CD4-positive, CD25-positive, alpha-beta regulatory T cell (primary cell): ENCODE measurements at regions not wholly inside any gene's neighbourhood (a gene's known extent, or its start where the extent isn't known, plus 50 kb on each side); places are given as distances from the start of the nearest gene placed in this dataset.
"Not testable (repeated sequence)": the region's sequence is repeated elsewhere in the genome, so short reads cannot be mapped to it uniquely, and the experiment has no call there.

Experiments
- ATAC-seq, 2 donors: fragments of 150-1000 bp; cut with Tn5 transposase; one replicate each; pipeline ENCODE4 v1.10.0; 2021; ENCODE audit warnings: low read depth in 2 of 2, moderate number of reproducible peaks in 2 of 2, moderate library complexity in 1 of 2
- DNase-seq, 3 donors: peaks; one replicate each; pipeline versions ENCODE4 v3.0.0 to v3.0.0-alpha.2; 2012 to 2022; ENCODE audit warnings: mixed read lengths in 1 of 3
- H3K27ac ChIP-seq: one replicate; pipeline ENCODE4 v1.7.0; 2013; ENCODE audit warnings: mild to moderate bottlenecking, low read length; ENCODE audit not compliant: insufficient read depth, poor library complexity, severe bottlenecking
- H3K27me3 ChIP-seq: one replicate; pipeline ENCODE4 v1.7.0; 2013; ENCODE audit warnings: low read length; ENCODE audit not compliant: control insufficient read depth, insufficient read depth
- H3K36me3 ChIP-seq: one replicate; pipeline ENCODE4 v1.7.0; 2013; ENCODE audit warnings: mild to moderate bottlenecking, low read length, moderate library complexity; ENCODE audit not compliant: control insufficient read depth, insufficient read depth
- H3K4me1 ChIP-seq: 2 replicates; pipeline ENCODE4 v1.7.0; 2013; ENCODE audit warnings: mild to moderate bottlenecking, low read length; ENCODE audit not compliant: insufficient read depth, control insufficient read depth, poor library complexity, severe bottlenecking
- H3K4me3 ChIP-seq: one replicate; pipeline ENCODE4 v1.7.0; 2013; ENCODE audit warnings: low read depth, mild to moderate bottlenecking, low read length, moderate library complexity
- H3K9me3 ChIP-seq, 2 experiments: 1 replicate in 1 of 2; 2 replicates in 1 of 2; pipeline ENCODE4 v1.7.0; 2013; ENCODE audit warnings: low read length in 2 of 2, mild to moderate bottlenecking in 1 of 2, moderate library complexity in 1 of 2; ENCODE audit not compliant: control insufficient read depth in 2 of 2
- H3K27ac Mint-ChIP-seq, 3 donors: one replicate each; pipeline ENCODE4 v1.8.0; 2020 to 2022; ENCODE audit warnings: mild to moderate bottlenecking in 3 of 3, mixed read lengths in 3 of 3, moderate library complexity in 2 of 3
- H3K27me3 Mint-ChIP-seq: one replicate; pipeline ENCODE4 v1.8.0; 2022; ENCODE audit warnings: mild to moderate bottlenecking, mixed read lengths
- H3K36me3 Mint-ChIP-seq: one replicate; pipeline ENCODE4 v1.8.0; 2020; ENCODE audit warnings: mixed read lengths
- H3K4me1 Mint-ChIP-seq, 4 donors: one replicate each; pipeline ENCODE4 v1.8.0; 2020 to 2022; ENCODE audit warnings: mixed read lengths in 4 of 4, mild to moderate bottlenecking in 1 of 4
- H3K4me3 Mint-ChIP-seq, 4 donors: one replicate each; pipeline ENCODE4 v1.8.0; 2020 to 2022; ENCODE audit warnings: mild to moderate bottlenecking in 4 of 4, mixed read lengths in 4 of 4, moderate library complexity in 3 of 4
- H3K9me3 Mint-ChIP-seq, 7 donors: one replicate each; pipeline ENCODE4 v1.8.0; 2020 to 2022; ENCODE audit warnings: mixed read lengths in 7 of 7, mild to moderate bottlenecking in 3 of 7, moderate library complexity in 2 of 7

DNA sequence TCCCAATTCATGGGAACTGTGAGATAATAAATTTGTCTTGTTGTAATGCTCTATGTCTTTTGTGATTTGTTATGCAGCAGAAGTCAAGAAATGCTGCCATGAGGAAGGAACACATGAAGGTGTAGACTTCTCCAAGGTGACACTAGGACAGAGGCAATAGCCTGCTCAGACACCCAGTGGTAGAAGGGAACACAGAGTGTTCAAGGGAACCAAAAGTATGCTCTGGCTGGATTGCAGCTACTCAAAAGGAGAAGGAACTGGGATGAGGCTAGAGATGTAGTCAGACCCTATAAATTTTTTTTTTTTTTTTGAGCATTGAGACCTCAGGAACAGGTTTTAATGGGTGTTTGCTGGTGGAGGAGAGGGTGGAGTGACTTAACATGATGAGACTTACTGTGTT is 232.5 kb downstream of the PARP8 start:
- H3K36me3 ChIP-seq, result no peaks in the 10 kb centered on the region
- no peak overlapping the region for H3K27ac ChIP-seq
- H3K27me3 ChIP-seq, result peaks cover 2% of the 10 kb centered on the region
- H3K4me3 ChIP-seq, result no peak overlapping the region
- H3K4me1 ChIP-seq, result no peaks in the 10 kb centered on the region
- ATAC-seq (no peak), DNase-seq (no peak)
- no peak overlapping the region for H3K27ac Mint-ChIP-seq
- H3K9me3 ChIP-seq, result no peaks in the 10 kb centered on the region
- no peak overlapping the region for H3K4me3 Mint-ChIP-seq
- H3K36me3 Mint-ChIP-seq, result no peaks in the 10 kb centered on the region
- H3K9me3 Mint-ChIP-seq, result peaks cover 0 to 5% (median 0%) of the 10 kb centered on the region in 7 donors
- no peaks in the 10 kb centered on the region for H3K4me1 Mint-ChIP-seq
- H3K27me3 Mint-ChIP-seq, result peaks cover 21% of the 10 kb centered on the region

DNA sequence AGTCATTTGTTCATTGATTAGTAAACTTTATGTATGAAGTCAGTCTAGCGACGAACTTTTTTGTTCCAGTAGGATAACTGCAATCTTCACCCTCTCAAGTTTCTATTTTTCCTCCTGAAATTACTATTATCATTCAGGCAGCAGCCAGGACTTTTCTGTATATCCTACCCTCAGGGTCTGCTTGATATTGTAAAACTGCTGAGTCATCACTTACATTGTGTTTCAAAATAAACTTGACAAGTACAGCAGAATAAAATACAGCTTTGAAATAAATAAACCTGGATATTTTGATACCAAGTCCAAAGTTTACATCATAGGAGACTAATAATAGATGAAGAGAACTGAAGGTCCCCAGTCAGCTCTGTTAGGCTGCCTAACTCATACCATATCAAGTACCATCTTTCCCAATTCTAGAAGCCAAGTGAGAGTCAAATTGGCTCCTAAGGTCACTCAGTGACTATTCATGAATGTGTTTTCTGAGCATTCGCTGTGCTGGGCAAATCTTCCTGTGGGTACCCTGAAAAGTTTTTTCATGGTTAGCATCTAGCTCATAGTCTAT is 234.6 kb downstream of the PARP8 start:
- H3K27me3 Mint-ChIP-seq, result peaks cover 14% of the 10 kb centered on the region
- H3K36me3 Mint-ChIP-seq, result no peaks in the 10 kb centered on the region
- Histone ChIP-seq H3K4me1 (no peaks in the 10 kb centered on the region), H3K27ac (no peak overlapping the region), H3K9me3 (no peaks in the 10 kb centered on the region), H3K4me3 (no peak overlapping the region), H3K27me3 (peaks cover 2% of the 10 kb centered on the region), H3K36me3 (no peaks in the 10 kb centered on the region)
- DNase-seq, result no peak
- H3K27ac Mint-ChIP-seq, result no peak overlapping the region
- H3K9me3 Mint-ChIP-seq, result peaks cover 0 to 5% (median 0%) of the 10 kb centered on the region in 7 donors
- H3K4me3 Mint-ChIP-seq, result no peak overlapping the region
- H3K4me1 Mint-ChIP-seq, result no peaks in the 10 kb centered on the region
- ATAC-seq, result no peak

DNA sequence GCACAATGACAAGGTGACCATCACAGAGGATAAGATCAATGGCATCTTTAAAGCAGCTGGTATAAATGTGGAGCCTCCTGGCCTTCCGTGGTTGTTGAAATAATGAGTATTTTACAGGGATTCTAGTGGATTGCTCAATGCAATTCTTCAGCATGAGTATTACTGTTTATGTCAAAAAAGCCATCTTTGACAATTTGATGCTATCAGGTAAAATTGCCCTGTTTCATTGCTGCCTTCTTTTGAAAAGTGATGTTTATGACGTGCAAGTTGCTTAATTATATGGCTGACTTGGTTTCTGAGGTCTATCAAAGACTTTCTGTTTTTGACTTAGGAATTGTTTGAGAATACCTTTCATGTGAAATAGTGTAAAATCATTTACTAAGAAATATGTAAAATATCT is 237.2 kb downstream of the PARP8 start:
- H3K27ac Mint-ChIP-seq, result no peak overlapping the region
- no peaks in the 10 kb centered on the region for H3K4me1 Mint-ChIP-seq
- no peak overlapping the region for H3K27ac ChIP-seq
- no peak for DNase-seq
- H3K4me3 ChIP-seq, result no peak overlapping the region
- peaks cover 0 to 2% of the 10 kb centered on the region in 2 experiments for H3K9me3 ChIP-seq
- H3K4me1 ChIP-seq, result no peaks in the 10 kb centered on the region
- H3K36me3 Mint-ChIP-seq, result no peaks in the 10 kb centered on the region
- peaks cover 11% of the 10 kb centered on the region for H3K27me3 Mint-ChIP-seq
- H3K4me3 Mint-ChIP-seq, result no peak overlapping the region
- H3K27me3 ChIP-seq, result peaks cover 2% of the 10 kb centered on the region
- H3K9me3 Mint-ChIP-seq, result peaks cover 0 to 4% (median 0%) of the 10 kb centered on the region in 7 donors
- no peaks in the 10 kb centered on the region for H3K36me3 ChIP-seq
- no peak for ATAC-seq

DNA sequence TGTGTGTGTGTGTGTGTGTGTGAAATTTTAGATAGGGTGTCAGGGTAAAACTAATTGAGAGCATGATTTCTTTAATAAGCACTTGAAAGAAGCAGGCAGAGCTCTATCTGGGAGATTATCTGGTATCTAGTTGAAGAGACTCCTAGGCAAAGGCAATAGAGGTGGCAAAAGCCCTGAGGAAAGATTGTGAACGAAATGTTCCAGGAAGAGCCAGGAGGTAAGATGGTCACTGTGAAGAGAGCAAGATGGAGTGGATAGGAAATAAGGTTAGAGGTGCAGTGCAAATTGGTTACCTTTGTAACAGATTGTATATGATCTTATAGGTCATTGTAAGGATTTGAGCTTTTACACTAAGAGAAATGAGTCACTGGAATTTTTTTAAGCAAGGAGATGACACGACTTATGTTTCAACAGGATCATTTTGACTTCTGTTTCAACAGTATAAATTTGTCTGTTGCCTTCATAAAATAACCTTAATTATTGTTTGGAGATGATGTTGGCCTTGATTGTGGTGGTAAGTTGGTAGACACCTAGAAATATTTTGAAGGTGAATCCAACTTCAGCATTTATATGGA is 239.6 kb downstream of the PARP8 start:
- Histone ChIP-seq H3K36me3 (no peaks in the 10 kb centered on the region), H3K4me1 (no peaks in the 10 kb centered on the region), H3K27ac (no peak overlapping the region), H3K9me3 (peaks cover 0 to 2% of the 10 kb centered on the region in 2 experiments), H3K27me3 (no peaks in the 10 kb centered on the region), H3K4me3 (no peak overlapping the region)
- DNase-seq (no peak), ATAC-seq (no peak)
- H3K27ac Mint-ChIP-seq, result no peak overlapping the region
- no peaks in the 10 kb centered on the region for H3K4me1 Mint-ChIP-seq
- H3K9me3 Mint-ChIP-seq, result peaks cover 0 to 4% (median 0%) of the 10 kb centered on the region in 7 donors
- H3K36me3 Mint-ChIP-seq, result no peaks in the 10 kb centered on the region
- H3K4me3 Mint-ChIP-seq, result no peak overlapping the region
- H3K27me3 Mint-ChIP-seq, result no peaks in the 10 kb centered on the region

DNA sequence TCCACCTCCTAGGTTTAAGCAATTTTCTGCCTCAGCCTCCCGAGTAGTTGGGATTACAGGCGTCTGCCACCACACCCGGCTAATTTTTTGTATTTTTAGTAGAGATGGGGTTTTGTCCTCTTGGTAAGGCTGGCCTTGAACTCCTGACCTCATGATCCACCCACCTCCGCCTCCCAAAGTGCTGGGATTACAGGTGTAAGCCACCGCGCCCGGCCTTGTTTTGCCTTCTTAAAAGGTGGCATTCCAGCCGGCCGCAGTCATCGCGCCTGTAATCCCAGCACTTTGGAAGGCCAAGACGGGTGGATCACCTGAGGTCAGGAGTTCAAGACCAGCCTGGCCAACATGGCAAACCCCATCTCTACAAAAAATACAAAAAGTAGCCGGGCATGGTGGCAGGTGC is 253.7 kb downstream of the PARP8 start:
- not testable (repeated sequence) for H3K27me3 ChIP-seq, H3K36me3 Mint-ChIP-seq, H3K4me1 ChIP-seq, H3K9me3 ChIP-seq, H3K4me3 Mint-ChIP-seq, H3K36me3 ChIP-seq, H3K9me3 Mint-ChIP-seq, H3K27ac ChIP-seq, H3K4me3 ChIP-seq, H3K27ac Mint-ChIP-seq, H3K27me3 Mint-ChIP-seq, DNase-seq, ATAC-seq, H3K4me1 Mint-ChIP-seq

DNA sequence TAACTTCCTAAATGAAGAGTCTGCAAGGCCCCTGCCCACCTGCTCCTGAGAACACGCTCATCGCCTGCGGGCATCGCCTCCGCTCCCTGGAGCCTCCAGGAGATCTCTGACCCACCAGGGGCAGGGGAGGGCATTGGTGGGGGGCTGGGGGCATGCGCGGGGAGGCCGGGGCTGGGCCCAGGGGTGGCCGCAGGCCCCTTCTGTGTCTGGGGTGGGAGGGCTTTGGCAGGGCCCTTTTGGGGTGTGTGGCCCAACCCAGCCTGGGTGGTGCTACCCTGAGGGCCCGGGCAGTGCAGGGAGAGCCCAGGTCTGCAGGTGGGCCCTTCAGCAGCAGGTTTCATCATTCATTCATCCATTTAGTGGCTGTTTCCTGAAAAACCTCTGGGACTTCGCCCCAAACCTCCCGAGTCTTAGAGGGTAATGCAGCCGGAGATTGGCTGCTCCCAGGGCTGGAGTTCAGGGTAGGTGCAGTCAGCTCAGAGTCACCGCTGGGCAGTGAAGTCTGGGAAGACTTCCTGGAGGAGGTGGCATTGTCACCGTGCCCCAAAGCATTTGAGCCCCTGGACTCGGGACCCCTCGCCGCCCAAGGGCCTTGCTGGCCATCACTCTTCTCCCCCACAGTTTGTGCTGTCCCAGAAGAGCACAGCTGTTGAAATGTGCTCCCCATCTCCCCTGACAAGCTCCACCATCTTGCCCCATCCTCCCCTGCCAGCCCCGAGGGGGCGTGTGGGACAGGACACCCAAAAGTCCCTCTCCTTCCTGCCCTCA is 255.1 kb downstream of the PARP8 start:
- Histone ChIP-seq H3K27me3 (no peaks in the 10 kb centered on the region), H3K4me3 (no peak overlapping the region), H3K9me3 (no peaks in the 10 kb centered on the region), H3K27ac (no peak overlapping the region), H3K4me1 (no peaks in the 10 kb centered on the region), H3K36me3 (no peaks in the 10 kb centered on the region)
- Mint-ChIP-seq H3K36me3 (no peaks in the 10 kb centered on the region), H3K27ac (no peak overlapping the region), H3K4me1 (no peaks in the 10 kb centered on the region), H3K4me3 (no peak overlapping the region), H3K9me3 (peaks cover 0 to 2% (median 0%) of the 10 kb centered on the region in 7 donors), H3K27me3 (peaks cover 4% of the 10 kb centered on the region)
- ATAC-seq (no peak), DNase-seq (no peak)

DNA sequence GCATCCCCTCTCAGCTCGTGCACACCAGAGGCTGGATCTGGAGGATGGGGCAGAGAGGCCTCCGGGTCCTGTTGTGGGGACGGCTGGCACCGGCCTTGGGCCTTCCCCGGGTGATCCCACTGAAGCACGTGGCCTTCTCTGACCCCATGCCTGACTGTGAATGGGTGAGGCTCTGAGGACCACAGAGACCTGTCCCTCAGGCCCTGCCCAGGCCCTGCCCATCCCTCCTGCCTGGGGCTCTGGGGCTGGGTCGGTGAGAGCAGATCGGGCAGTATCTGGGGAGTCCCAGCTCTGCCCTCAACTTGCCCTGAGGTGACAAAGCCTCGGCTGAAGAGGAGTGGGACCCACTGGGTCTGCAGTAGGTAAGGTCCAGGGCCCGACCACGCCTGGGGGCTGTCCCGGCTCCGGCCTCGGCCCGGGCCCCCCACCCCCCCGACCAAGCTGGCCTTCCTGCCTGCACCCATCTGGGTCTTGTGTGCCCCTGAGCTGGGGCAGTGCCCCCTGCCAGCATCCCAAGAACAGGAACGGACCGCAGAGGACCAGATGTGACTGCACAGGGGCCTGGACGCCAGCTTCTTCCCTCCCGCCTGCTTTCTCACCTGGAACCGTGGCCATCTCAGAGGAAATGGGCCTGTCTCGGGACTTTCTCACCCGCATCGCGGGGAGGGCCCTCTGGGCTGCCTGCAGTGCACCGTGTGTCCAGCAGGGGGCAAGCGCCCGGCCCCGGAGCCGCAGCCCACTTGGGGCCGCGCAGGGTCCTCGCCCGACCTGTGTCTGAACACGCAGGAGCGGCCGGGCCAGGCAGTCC is 255.9 kb downstream of the PARP8 start:
- not testable (repeated sequence) for H3K9me3 Mint-ChIP-seq, ATAC-seq, H3K4me3 Mint-ChIP-seq, H3K4me1 ChIP-seq, H3K36me3 Mint-ChIP-seq, H3K4me3 ChIP-seq, H3K27me3 Mint-ChIP-seq, H3K9me3 ChIP-seq, H3K36me3 ChIP-seq, H3K27me3 ChIP-seq, H3K4me1 Mint-ChIP-seq, H3K27ac ChIP-seq, DNase-seq
- H3K27ac Mint-ChIP-seq, result peak overlapping the region in 1 of 3 donors; percentile 66
